H7 (cell line): ENCODE measurements at regions not wholly inside any gene's neighbourhood (a gene's known extent, or its start where the extent isn't known, plus 50 kb on each side); places are given as distances from the start of the nearest gene placed in this dataset.

Experiments used
- DNase-seq: peaks from one replicate; pipeline ENCODE4 v3.0.0; 2012
- H3K27me3 ChIP-seq: 2 replicates; pipeline ENCODE4 v1.6.0; 2011; ENCODE audit warnings: mild to moderate bottlenecking, low read length; ENCODE audit not compliant: control insufficient read depth, insufficient read depth
- H3K36me3 ChIP-seq: replicated peaks from 2 replicates; pipeline ENCODE4 v1.5.1; 2011; ENCODE audit warnings: low read length; ENCODE audit not compliant: control insufficient read depth, insufficient read depth
- H3K4me3 ChIP-seq: 2 replicates; pipeline ENCODE4 v1.5.1; 2011; ENCODE audit warnings: low read depth, mild to moderate bottlenecking, control low read depth, low read length, moderate library complexity; ENCODE audit not compliant: insufficient read depth

DNA sequence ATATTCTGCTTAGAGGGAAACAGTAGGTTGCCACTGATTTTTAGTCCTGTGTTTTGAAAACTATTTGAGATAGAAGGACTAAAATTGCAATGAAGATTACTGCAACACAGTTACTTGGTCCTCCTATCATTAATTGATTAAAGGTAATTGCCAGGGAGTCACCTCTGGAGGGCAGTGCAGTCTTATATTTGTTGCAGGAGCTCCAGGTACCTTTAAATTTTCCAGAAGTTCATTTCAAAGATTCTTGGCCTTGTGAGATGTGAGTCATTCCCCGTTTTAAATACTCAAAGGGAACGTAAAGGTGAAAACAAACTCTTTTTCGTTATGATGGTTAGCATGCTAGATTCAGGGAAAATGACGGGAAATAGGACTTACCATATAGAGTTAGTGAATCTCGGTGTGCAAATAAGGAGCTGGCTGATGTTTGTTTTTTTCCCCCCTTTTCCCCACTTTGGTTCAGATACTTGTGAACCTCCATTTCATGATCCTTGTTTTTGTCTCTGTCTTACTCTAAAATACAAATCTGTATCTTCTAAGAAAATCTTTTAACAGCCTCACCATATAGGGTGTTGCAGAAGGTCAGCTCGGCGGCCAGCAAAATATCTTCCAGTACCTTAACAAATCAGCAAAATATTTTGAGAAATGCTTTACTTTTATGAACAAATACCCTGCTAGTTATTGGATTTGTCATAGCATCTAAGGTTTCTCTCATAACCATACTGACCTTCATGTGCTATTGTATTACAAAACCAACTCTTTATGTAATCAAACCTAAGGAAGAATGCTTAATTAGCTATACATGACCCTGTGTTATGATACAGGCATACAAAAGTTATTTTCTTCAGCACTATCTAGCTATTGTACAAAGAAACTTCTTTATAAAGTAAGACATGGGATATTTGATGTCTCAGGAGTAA is 143.0 kb upstream of the HDAC9 start:
- Histone ChIP-seq H3K36me3 (no peaks in the 10 kb centered on the region), H3K27me3 (no peaks in the 10 kb centered on the region), H3K4me3 (no peak overlapping the region)
- DNase-seq = peak; percentile 5

DNA sequence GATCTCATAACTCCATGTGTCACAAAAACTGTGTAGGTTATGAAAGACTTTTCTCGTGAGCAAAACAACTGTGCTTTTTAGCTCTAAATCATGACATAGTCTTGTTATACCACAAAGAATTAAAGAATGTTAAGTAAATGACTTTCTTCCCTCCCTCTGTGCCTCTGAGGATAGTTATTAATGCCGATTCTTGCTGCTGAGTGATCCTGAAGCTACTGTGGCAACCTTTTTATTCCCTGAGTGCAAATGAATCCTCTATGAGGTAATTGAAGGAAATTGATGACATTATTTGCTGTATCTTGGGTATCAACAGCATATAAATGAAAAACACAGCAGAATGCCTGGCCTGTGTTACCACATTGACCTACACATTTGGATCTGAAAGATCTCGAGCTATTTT is 142.2 kb upstream of the HDAC9 start:
- Histone ChIP-seq H3K27me3 (no peaks in the 10 kb centered on the region), H3K36me3 (no peaks in the 10 kb centered on the region), H3K4me3 (no peak overlapping the region)
- no peak for DNase-seq

DNA sequence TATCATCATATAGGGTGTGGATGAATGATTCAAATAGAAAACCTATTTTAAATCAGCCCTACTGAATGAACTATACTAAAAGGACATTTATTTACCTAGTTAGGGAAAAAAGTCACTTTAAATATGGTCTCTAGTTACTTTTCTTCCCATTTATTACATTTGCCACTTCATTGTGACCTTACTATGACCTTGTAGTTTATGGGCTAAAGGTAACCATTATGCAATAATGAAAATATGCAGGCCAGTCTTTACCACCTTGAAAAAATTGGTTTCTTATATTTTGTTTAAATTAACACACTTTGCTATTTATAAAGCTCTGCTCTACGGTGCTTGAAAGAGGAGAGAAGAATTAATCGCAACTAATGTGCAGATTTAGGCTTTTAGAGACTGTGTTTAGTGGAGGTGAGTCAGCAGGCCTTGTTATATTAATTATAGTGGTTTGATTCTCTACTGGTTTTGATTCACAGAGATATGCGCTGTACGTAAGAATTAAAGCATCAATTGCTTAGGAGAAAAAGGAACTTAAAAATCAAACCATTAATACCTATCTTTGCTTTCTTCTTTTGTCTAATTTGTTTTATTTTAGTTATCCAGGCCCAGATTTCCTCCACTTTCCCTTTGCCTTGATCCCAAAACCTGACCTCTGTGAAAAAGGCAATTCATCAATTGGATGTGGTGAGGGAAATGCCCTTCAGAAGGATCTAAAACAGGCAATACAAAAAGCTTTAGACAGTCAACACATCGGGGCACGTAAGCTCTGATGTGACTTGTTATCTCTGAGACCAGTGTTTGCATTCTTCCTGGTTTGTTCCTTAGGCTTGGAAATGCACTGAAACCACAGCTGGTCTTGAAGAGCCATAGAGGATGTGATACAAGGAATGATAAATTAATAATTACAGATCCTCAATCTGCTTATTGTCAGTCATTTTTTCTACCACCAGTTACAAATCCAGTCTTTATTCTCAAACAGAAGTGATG is 141.2 kb upstream of the HDAC9 start:
- Histone ChIP-seq H3K4me3 (no peak overlapping the region), H3K27me3 (no peaks in the 10 kb centered on the region), H3K36me3 (no peaks in the 10 kb centered on the region)
- DNase-seq = no peak

DNA sequence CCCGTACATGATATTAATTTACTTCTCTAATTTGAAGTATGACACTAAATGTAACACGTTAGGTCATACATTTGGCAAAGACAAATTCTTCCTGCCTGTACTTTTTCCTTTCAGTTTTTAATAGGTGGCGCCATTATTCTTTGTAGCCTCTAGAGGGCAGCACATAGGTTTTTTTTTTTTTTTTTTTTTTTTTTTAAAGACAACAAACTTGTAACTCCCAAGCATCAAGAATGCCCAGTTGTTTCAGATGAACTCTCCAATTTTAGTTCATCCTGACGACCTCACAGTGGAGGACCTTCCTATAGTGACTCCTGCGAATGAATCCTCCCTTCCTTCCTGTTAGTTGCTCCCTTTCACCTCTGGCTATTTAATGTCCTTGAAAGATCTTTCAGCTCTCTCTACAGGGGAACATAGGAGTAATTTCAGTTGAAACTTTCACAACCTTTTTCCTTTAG is 139.3 kb upstream of the HDAC9 start:
- Histone ChIP-seq H3K27me3 (no peaks in the 10 kb centered on the region), H3K4me3 (no peak overlapping the region), H3K36me3 (no peaks in the 10 kb centered on the region)
- no peak for DNase-seq

DNA sequence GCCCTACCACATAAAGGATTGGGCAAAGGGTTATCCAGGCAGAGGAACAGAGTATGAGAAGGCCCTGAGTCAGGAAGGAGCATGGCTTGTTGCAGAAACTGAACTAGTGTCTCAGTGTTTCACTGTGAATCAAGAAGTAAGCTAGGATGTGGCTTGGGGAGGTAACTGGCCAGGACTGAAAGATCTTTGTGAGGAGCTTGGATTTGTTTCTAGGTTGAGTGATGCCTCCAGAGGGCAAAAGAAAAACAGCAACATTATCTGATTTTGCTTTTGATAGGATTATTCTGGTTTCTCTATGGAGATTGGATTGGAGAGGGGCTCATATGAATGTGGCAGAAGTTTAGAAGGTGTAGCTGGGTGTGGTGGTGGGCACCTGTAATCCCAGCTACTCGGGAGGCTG is 137.9 kb upstream of the HDAC9 start:
- H3K27me3 ChIP-seq = no peaks in the 10 kb centered on the region
- no peak overlapping the region for H3K4me3 ChIP-seq
- no peaks in the 10 kb centered on the region for H3K36me3 ChIP-seq
- DNase-seq = no peak

DNA sequence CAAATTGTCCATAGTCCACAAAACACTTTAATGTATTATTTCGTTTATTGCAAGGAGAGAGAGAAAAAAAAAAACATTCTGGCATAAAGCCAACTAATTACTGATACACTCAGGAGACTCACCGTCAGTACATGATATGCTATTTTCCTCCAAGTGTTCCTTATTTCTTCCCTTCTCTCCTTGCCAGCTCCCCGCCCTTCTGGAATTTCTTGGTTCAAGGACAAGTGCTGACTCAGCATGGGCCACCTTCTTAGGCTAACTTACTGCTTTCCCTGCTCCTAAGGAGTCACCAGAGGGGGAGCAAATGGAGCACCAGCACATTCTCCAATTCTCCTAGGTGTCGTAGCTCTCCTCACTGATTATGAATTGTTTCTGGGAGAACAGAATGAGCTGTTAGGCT is 133.8 kb upstream of the HDAC9 start:
- H3K27me3 ChIP-seq = no peaks in the 10 kb centered on the region
- no peak overlapping the region for H3K4me3 ChIP-seq
- no peak for DNase-seq
- H3K36me3 ChIP-seq = no peaks in the 10 kb centered on the region

DNA sequence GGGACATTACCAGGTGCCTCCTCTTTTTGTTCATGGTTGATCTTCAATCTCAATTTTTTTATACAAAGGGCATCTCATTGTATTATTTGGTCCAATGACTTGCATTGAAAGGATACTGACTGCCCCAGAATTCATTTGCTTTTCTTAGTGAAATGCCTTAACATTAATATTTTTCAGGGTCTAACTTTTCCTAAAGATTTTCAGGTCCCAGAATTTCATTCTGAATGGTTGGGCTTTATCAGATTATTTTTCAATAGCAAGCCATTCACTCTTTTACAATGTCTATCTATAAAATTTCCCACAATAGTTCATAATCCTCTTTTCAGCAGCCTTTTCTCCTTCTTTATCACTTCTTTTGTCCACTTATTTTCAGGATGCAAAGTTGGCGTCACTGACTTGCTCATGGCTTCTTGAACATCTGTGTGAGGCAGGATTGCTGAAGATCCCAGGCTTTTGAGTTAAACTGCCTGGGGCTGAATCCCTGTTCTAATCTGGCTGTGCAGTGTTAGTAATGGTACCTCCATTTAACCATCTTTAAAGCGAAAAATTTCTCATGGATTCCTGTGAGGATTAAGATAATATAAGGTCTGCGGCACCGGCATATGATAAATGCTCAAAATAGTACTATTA is 131.7 kb upstream of the HDAC9 start:
- no peak for DNase-seq
- H3K36me3 ChIP-seq = no peaks in the 10 kb centered on the region
- H3K4me3 ChIP-seq = no peak overlapping the region
- no peaks in the 10 kb centered on the region for H3K27me3 ChIP-seq

DNA sequence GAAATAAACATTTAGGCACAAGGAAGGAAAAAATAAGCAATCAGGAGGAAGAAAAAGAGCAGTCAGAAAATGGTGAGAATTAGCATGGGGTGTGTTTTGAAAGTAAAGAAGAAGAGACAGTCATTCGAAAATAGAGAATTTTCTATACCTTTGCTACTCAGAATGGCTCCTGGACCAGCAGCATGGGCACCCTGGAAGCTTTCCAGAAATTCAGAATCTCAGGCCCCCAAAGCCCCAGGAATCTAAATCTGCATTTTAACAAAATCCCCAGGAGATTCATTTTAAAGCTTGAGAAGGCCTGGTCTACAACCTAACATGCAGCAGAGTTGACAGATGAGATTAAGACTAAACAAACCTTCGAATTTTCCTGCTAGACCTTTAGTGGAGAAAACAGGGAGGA is 131.2 kb upstream of the HDAC9 start:
- Histone ChIP-seq H3K27me3 (no peaks in the 10 kb centered on the region), H3K4me3 (no peak overlapping the region), H3K36me3 (no peaks in the 10 kb centered on the region)
- no peak for DNase-seq

DNA sequence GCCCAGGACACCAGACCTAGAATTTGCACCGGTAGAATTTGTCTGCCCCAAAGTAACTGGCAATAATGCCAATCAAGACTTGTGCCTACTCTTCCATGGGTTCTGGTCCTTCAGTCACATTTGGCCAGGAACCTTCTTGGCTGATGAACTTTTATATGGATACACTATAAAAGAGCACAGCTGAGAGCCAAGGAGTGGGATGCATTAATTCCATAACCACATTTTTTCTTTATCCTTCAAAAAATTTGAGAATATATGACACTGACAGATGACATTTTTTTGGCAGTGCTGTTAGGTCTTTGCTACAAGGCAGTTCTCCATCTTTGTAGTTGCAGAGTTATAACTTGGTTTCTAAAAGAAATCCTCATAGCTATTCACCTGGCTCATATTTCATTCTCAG is 129.2 kb upstream of the HDAC9 start:
- no peaks in the 10 kb centered on the region for H3K27me3 ChIP-seq
- H3K36me3 ChIP-seq = no peaks in the 10 kb centered on the region
- no peak overlapping the region for H3K4me3 ChIP-seq
- no peak for DNase-seq

DNA sequence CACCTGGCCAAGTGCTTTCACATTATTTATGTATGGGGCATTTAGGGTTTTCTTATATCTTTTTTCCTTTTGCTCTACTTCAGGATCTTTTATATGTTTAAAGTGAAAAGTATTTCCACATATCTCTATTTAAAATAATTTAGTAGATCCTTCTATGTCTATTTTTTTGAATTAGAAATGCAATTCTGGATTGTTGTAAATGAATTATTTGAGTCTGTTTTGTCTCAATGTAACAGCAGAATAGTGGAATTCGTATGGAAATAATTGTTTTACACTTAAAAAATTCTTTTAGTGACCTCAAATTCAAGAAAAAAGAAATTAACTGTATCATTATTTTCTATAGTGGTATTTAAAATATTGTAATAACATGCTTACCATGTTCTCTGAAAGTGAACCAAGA is 126.5 kb upstream of the HDAC9 start:
- Histone ChIP-seq H3K36me3 (no peaks in the 10 kb centered on the region), H3K4me3 (no peak overlapping the region), H3K27me3 (no peaks in the 10 kb centered on the region)
- DNase-seq = no peak

DNA sequence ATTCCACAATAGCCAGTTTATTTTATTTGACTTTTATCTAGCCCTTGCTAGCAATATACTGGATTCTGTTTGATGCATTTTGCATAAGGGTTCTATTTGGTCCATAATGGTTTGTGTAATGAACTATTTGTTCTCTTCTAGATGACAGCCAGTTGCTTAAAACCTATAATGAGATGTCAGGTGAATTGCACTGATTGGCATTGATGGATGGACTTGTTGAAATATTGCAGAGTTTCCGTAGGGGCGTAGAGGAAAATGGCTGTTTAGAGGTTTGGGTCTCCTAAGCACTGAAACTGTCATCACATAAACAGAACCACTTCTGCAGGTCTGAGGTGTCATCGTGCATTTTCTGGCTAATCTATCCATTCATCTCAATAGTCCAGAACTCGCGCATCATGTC is 124.9 kb upstream of the HDAC9 start:
- H3K27me3 ChIP-seq = no peaks in the 10 kb centered on the region
- no peaks in the 10 kb centered on the region for H3K36me3 ChIP-seq
- H3K4me3 ChIP-seq = no peak overlapping the region
- DNase-seq = no peak

DNA sequence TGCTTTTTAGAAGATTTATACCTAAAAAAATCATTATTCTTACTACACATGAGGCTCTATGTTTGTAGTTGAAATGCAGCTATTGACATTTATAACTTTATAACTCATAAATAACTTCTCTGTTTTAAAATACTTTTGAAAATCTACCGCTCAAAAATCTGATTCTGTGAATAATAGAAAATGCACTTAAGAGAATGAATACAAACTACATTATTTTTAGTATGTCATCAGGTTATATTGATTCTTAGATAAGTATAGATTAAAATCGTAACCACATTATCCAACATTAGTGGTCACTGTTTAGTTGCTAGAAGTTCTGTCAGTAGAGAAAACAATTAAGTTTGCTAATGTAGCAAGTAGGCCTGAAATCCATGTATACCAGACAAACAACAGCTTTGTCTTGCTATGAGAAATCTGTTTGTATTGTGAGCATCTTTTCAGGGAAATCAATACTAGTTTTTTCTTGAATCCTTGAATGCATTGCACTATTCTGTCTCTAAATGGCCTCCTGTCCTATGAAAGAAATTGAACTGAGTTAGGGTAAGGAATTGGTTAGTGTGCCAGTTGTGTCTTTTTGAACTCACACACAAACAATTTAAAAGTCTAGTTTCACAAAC is 116.5 kb upstream of the HDAC9 start:
- no peaks in the 10 kb centered on the region for H3K36me3 ChIP-seq
- no peak for DNase-seq
- no peaks in the 10 kb centered on the region for H3K27me3 ChIP-seq
- H3K4me3 ChIP-seq = no peak overlapping the region

DNA sequence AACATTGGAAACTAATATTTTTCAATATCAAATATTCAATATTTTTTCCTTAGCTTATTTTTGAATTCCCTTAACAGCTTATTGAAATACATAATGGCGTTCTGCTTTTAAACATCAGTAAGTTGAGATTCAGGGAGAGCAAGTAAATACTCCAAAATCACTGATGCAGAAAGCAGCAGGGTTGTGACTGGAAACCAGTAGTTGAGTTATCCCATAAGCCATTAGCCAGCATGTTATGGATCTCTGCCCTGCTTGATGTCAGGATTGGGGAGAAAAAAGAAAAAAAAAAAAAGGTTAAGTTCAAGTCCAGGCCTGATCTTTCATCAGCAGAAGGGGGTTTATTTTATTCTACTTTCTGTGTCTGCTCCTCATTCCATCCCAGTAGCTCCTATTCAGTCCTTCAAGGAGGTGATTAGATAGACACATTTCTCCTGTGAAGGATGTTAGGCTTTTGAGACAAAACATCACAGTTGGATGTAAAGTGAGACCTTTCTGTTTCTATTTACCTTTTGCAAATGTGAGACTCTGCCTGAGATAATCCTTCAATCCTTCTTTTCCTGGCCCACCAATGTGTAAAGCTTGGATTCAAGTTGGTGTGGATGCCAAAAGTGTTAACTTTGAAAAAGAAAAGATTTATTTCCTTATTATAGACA is 110.9 kb upstream of the HDAC9 start:
- DNase-seq = peak; percentile 15
- Histone ChIP-seq H3K4me3 (no peak overlapping the region), H3K27me3 (no peaks in the 10 kb centered on the region), H3K36me3 (no peaks in the 10 kb centered on the region)

DNA sequence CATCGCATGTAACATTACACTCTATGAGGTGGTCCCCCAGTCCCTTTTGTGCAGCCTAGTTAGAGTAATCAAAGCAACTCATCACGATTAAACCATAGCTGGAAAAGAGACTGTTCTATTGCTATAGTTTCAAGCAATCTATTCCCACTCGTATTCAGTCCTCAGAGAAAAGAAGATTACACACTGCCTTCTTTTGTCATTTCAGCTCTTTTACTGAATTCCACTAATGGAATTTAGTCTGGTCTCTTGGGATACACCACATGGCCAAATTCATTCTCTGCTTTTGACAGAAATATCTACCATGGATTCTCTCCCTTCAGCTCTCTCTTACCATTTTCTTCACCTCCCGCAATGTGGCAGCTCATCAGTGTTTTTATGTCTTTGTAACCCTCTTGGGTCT is 108.9 kb upstream of the HDAC9 start:
- Histone ChIP-seq H3K36me3 (no peaks in the 10 kb centered on the region), H3K27me3 (no peaks in the 10 kb centered on the region), H3K4me3 (no peak overlapping the region)
- no peak for DNase-seq
